CD4-positive, CD25-positive, alpha-beta regulatory T cell (primary cell): ENCODE measurements at regions not wholly inside any gene's neighbourhood (a gene's known extent, or its start where the extent isn't known, plus 50 kb on each side); places are given as distances from the start of the nearest gene placed in this dataset.

ENCODE experiments used
- ATAC-seq, 2 donors: fragments of 150-1000 bp; cut with Tn5 transposase; one replicate each; pipeline ENCODE4 v1.10.0; 2021; ENCODE audit warnings: low read depth in 2 of 2, moderate number of reproducible peaks in 2 of 2, moderate library complexity in 1 of 2
- DNase-seq, 3 donors: peaks; one replicate each; pipeline versions ENCODE4 v3.0.0 to v3.0.0-alpha.2; 2012 to 2022; ENCODE audit warnings: mixed read lengths in 1 of 3
- H3K27ac ChIP-seq: one replicate; pipeline ENCODE4 v1.7.0; 2013; ENCODE audit warnings: mild to moderate bottlenecking, low read length; ENCODE audit not compliant: insufficient read depth, poor library complexity, severe bottlenecking
- H3K27me3 ChIP-seq: one replicate; pipeline ENCODE4 v1.7.0; 2013; ENCODE audit warnings: low read length; ENCODE audit not compliant: control insufficient read depth, insufficient read depth
- H3K36me3 ChIP-seq: one replicate; pipeline ENCODE4 v1.7.0; 2013; ENCODE audit warnings: mild to moderate bottlenecking, low read length, moderate library complexity; ENCODE audit not compliant: control insufficient read depth, insufficient read depth
- H3K4me1 ChIP-seq: 2 replicates; pipeline ENCODE4 v1.7.0; 2013; ENCODE audit warnings: mild to moderate bottlenecking, low read length; ENCODE audit not compliant: insufficient read depth, control insufficient read depth, poor library complexity, severe bottlenecking
- H3K4me3 ChIP-seq: one replicate; pipeline ENCODE4 v1.7.0; 2013; ENCODE audit warnings: low read depth, mild to moderate bottlenecking, low read length, moderate library complexity
- H3K9me3 ChIP-seq, 2 experiments: 1 replicate in 1 of 2; 2 replicates in 1 of 2; pipeline ENCODE4 v1.7.0; 2013; ENCODE audit warnings: low read length in 2 of 2, mild to moderate bottlenecking in 1 of 2, moderate library complexity in 1 of 2; ENCODE audit not compliant: control insufficient read depth in 2 of 2
- H3K27ac Mint-ChIP-seq, 3 donors: one replicate each; pipeline ENCODE4 v1.8.0; 2020 to 2022; ENCODE audit warnings: mild to moderate bottlenecking in 3 of 3, mixed read lengths in 3 of 3, moderate library complexity in 2 of 3
- H3K27me3 Mint-ChIP-seq: one replicate; pipeline ENCODE4 v1.8.0; 2022; ENCODE audit warnings: mild to moderate bottlenecking, mixed read lengths
- H3K36me3 Mint-ChIP-seq: one replicate; pipeline ENCODE4 v1.8.0; 2020; ENCODE audit warnings: mixed read lengths
- H3K4me1 Mint-ChIP-seq, 4 donors: one replicate each; pipeline ENCODE4 v1.8.0; 2020 to 2022; ENCODE audit warnings: mixed read lengths in 4 of 4, mild to moderate bottlenecking in 1 of 4
- H3K4me3 Mint-ChIP-seq, 4 donors: one replicate each; pipeline ENCODE4 v1.8.0; 2020 to 2022; ENCODE audit warnings: mild to moderate bottlenecking in 4 of 4, mixed read lengths in 4 of 4, moderate library complexity in 3 of 4
- H3K9me3 Mint-ChIP-seq, 7 donors: one replicate each; pipeline ENCODE4 v1.8.0; 2020 to 2022; ENCODE audit warnings: mixed read lengths in 7 of 7, mild to moderate bottlenecking in 3 of 7, moderate library complexity in 2 of 7

GRCh38 chr3:159565313-159565712 is 423.3 kb upstream of the IL12A start:
- ATAC-seq, result no peak
- H3K4me3 Mint-ChIP-seq, result peak overlapping the region in 1 of 4 donors; percentile 61
- no peaks in the 10 kb centered on the region for H3K4me1 ChIP-seq
- no peak overlapping the region for H3K27ac Mint-ChIP-seq
- no peaks in the 10 kb centered on the region for H3K36me3 Mint-ChIP-seq
- H3K27me3 Mint-ChIP-seq, result no peaks in the 10 kb centered on the region
- H3K27ac ChIP-seq, result no peak overlapping the region
- H3K9me3 Mint-ChIP-seq, result peaks cover 0 to 6% (median 3%) of the 10 kb centered on the region in 7 donors
- H3K27me3 ChIP-seq, result no peaks in the 10 kb centered on the region
- no peak overlapping the region for H3K4me3 ChIP-seq
- H3K36me3 ChIP-seq, result no peaks in the 10 kb centered on the region
- no peaks in the 10 kb centered on the region for H3K4me1 Mint-ChIP-seq
- H3K9me3 ChIP-seq, result no peaks in the 10 kb centered on the region
- no peak for DNase-seq

GRCh38 chr3:159583662-159584061 is 405.0 kb upstream of the IL12A start:
- Mint-ChIP-seq H3K4me3 (no peak overlapping the region), H3K4me1 (no peaks in the 10 kb centered on the region), H3K36me3 (no peaks in the 10 kb centered on the region), H3K27me3 (no peaks in the 10 kb centered on the region), H3K9me3 (peaks cover 0 to 6% (median 0%) of the 10 kb centered on the region in 7 donors), H3K27ac (no peak overlapping the region)
- Histone ChIP-seq H3K27me3 (no peaks in the 10 kb centered on the region), H3K36me3 (no peaks in the 10 kb centered on the region), H3K4me1 (no peaks in the 10 kb centered on the region), H3K9me3 (no peaks in the 10 kb centered on the region), H3K4me3 (no peak overlapping the region), H3K27ac (no peak overlapping the region)
- DNase-seq (no peak), ATAC-seq (no peak)

- Mint-ChIP-seq H3K27me3 (no peaks in the 10 kb centered on the region), H3K27ac (no peak overlapping the region), H3K9me3 (peaks cover 0 to 11% (median 0%) of the 10 kb centered on the region in 7 donors), H3K4me3 (no peak overlapping the region), H3K4me1 (no peaks in the 10 kb centered on the region), H3K36me3 (no peaks in the 10 kb centered on the region)
- Histone ChIP-seq H3K27ac (no peak overlapping the region), H3K27me3 (no peaks in the 10 kb centered on the region), H3K36me3 (no peaks in the 10 kb centered on the region), H3K4me1 (no peaks in the 10 kb centered on the region), H3K4me3 (no peak overlapping the region), H3K9me3 (no peaks in the 10 kb centered on the region)
- no peak for DNase-seq
- ATAC-seq, result no peak
Observed at GRCh38 chr3:159584421-159584820, 404.2 kb upstream of the IL12A start.

GRCh38 chr3:159586571-159587202 is 401.9 kb upstream of the IL12A start:
- no peaks in the 10 kb centered on the region for H3K27me3 ChIP-seq
- H3K4me1 ChIP-seq, result no peaks in the 10 kb centered on the region
- H3K27ac Mint-ChIP-seq, result no peak overlapping the region
- H3K27ac ChIP-seq, result no peak overlapping the region
- no peaks in the 10 kb centered on the region for H3K36me3 ChIP-seq
- H3K36me3 Mint-ChIP-seq, result no peaks in the 10 kb centered on the region
- H3K4me3 ChIP-seq, result no peak overlapping the region
- H3K9me3 Mint-ChIP-seq, result peaks cover 0 to 15% (median 1%) of the 10 kb centered on the region in 7 donors
- H3K27me3 Mint-ChIP-seq, result no peaks in the 10 kb centered on the region
- no peaks in the 10 kb centered on the region for H3K9me3 ChIP-seq
- no peaks in the 10 kb centered on the region for H3K4me1 Mint-ChIP-seq
- DNase-seq, result no peak
- no peak for ATAC-seq
- H3K4me3 Mint-ChIP-seq, result no peak overlapping the region

GRCh38 chr3:159593927-159594605 is 394.6 kb upstream of the IL12A start:
- no peak overlapping the region for H3K27ac Mint-ChIP-seq
- no peaks in the 10 kb centered on the region for H3K36me3 Mint-ChIP-seq
- DNase-seq (no peak), ATAC-seq (no peak)
- no peaks in the 10 kb centered on the region for H3K4me1 Mint-ChIP-seq
- H3K27ac ChIP-seq, result no peak overlapping the region
- no peak overlapping the region for H3K4me3 ChIP-seq
- no peaks in the 10 kb centered on the region for H3K27me3 Mint-ChIP-seq
- H3K4me1 ChIP-seq, result no peaks in the 10 kb centered on the region
- no peaks in the 10 kb centered on the region for H3K36me3 ChIP-seq
- peaks cover 0 to 30% (median 6%) of the 10 kb centered on the region in 7 donors for H3K9me3 Mint-ChIP-seq
- peaks cover 0 to 1% of the 10 kb centered on the region in 2 experiments for H3K9me3 ChIP-seq
- H3K27me3 ChIP-seq, result no peaks in the 10 kb centered on the region
- H3K4me3 Mint-ChIP-seq, result no peak overlapping the region

GRCh38 chr3:159600291-159600690 is 388.3 kb upstream of the IL12A start:
- Histone ChIP-seq H3K4me3 (no peak overlapping the region), H3K9me3 (peaks cover 11 to 20% of the 10 kb centered on the region in 2 experiments), H3K27me3 (no peaks in the 10 kb centered on the region), H3K36me3 (no peaks in the 10 kb centered on the region), H3K4me1 (no peaks in the 10 kb centered on the region), H3K27ac (no peak overlapping the region)
- Mint-ChIP-seq H3K27ac (no peak overlapping the region), H3K36me3 (no peaks in the 10 kb centered on the region), H3K4me1 (no peaks in the 10 kb centered on the region), H3K27me3 (no peaks in the 10 kb centered on the region), H3K4me3 (no peak overlapping the region), H3K9me3 (peaks cover 1 to 27% (median 6%) of the 10 kb centered on the region in 7 donors)
- DNase-seq (no peak), ATAC-seq (no peak)

- Mint-ChIP-seq H3K27me3 (no peaks in the 10 kb centered on the region), H3K27ac (no peak overlapping the region), H3K9me3 (peaks cover 0 to 9% (median 7%) of the 10 kb centered on the region in 7 donors), H3K4me1 (no peaks in the 10 kb centered on the region), H3K4me3 (no peak overlapping the region), H3K36me3 (no peaks in the 10 kb centered on the region)
- Histone ChIP-seq H3K4me1 (no peaks in the 10 kb centered on the region), H3K27ac (no peak overlapping the region), H3K4me3 (no peak overlapping the region), H3K36me3 (no peaks in the 10 kb centered on the region), H3K9me3 (peaks cover 11 to 20% of the 10 kb centered on the region in 2 experiments), H3K27me3 (no peaks in the 10 kb centered on the region)
- DNase-seq (no peak), ATAC-seq (no peak)
Observed at GRCh38 chr3:159604151-159604581, 384.5 kb upstream of the IL12A start.

GRCh38 chr3:159605101-159605500 is 383.5 kb upstream of the IL12A start:
- Mint-ChIP-seq H3K27me3 (no peaks in the 10 kb centered on the region), H3K9me3 (peaks cover 0 to 7% (median 1%) of the 10 kb centered on the region in 7 donors), H3K27ac (no peak overlapping the region), H3K4me3 (no peak overlapping the region), H3K36me3 (no peaks in the 10 kb centered on the region), H3K4me1 (no peaks in the 10 kb centered on the region)
- Histone ChIP-seq H3K4me3 (no peak overlapping the region), H3K4me1 (no peaks in the 10 kb centered on the region), H3K9me3 (peaks cover 2 to 10% of the 10 kb centered on the region in 2 experiments), H3K27ac (no peak overlapping the region), H3K36me3 (no peaks in the 10 kb centered on the region), H3K27me3 (no peaks in the 10 kb centered on the region)
- ATAC-seq (no peak), DNase-seq (no peak)
